ENCODE measurements at regions not wholly inside any gene's neighbourhood (a gene's known extent, or its start where the extent isn't known, plus 50 kb on each side); places are given as distances from the start of the nearest gene placed in this dataset.
A peak's percentile ranks its signal among the peaks of the same experiment; 100 is the strongest.

DNA sequence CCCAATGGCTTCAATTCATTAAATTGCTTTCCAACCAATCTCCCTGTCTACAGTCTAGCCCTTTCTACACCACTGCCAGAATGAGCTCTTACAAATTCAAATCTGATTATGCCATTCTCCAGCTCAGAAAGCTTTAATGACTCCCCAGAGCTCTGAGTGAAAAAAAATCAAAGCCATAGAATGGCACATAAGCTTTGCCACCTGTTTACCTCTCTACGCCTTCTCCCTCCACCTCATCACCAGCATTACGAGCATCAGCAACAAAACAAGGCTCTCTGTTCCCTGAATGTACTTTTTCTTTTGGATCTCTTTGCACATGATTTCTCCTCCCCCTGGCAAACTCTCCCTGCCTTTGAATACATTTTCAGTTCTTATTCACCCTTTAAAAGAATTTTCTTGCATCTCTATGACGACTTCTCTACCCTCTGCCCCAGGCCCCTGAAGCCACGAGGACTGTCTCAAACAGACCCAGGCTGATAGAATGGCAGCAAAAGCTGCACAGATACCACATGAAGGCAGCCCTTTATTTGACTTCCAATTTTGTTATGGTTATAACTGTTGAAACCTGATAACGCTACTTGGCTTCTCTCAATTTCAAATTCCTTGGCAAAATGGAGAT is 516.0 kb downstream of the PCDH7 start:
- Histone ChIP-seq H4K8ac (ENCODE audit: extremely low read depth, insufficient read depth, low read length) (no peak overlapping the region), H3K23ac (ENCODE audit: insufficient read length) (no peak overlapping the region), H2BK12ac (ENCODE audit: low read depth, low read length) (peak overlapping the region; percentile 69; the same call in 1 of the 2 replicates), H3K9me3 (ENCODE audit: insufficient read depth in 2 of 2, low read depth in 1 of 2, low read length in 1 of 2) (peaks cover 0 to 6% of the 10 kb centered on the region in 2 experiments; a peak in 3 of 4 replicates), H3K14ac (ENCODE audit: insufficient read length) (no peak overlapping the region), H3K36me3 (ENCODE audit: control insufficient read depth in 2 of 4, insufficient read depth in 4 of 4, low read length in 3 of 4) (no peaks in the 10 kb centered on the region), H3K4me2 (ENCODE audit: insufficient read depth in 1 of 2, low read depth in 2 of 2, low read length in 2 of 2) (no peak overlapping the region), H2AK5ac (ENCODE audit: low read depth, low read length) (peak overlapping the region; percentile 47; the same call in 1 of the 2 replicates), H3K27me3 (replicated peaks in 1 of 4; ENCODE audit: control insufficient read depth in 3 of 4, extremely low read depth in 1 of 4, insufficient read depth in 3 of 4, low read length in 3 of 4) (no peaks in the 10 kb centered on the region), H4K20me1 (replicated peaks in 1 of 2; ENCODE audit: control insufficient read depth in 1 of 2, insufficient read depth in 2 of 2, low read length in 2 of 2) (no peaks in the 10 kb centered on the region), H2BK5ac (ENCODE audit: low read depth, low read length) (no peak overlapping the region), H4K5ac (ENCODE audit: insufficient read length, low read depth, low read length) (no peak overlapping the region), H2BK15ac (ENCODE audit: low read length) (no peak overlapping the region), H4K91ac (replicated peaks; ENCODE audit: insufficient read length, low read length) (peak overlapping the region; percentile 11), H3K4me3 (ENCODE audit: extremely low read depth in 1 of 4, insufficient read depth in 2 of 4, low read depth in 3 of 4, low read length in 4 of 4) (no peak overlapping the region), H3K27ac (ENCODE audit: low read depth, low read length) (no peak overlapping the region), H3K18ac (ENCODE audit: extremely low read depth, low read length) (0 out of 2 replicates have a peak overlapping the region, but pooled peaks have one; percentile 21), H3K4ac (replicated peaks; ENCODE audit: insufficient read length, low read depth, low read length) (no peak overlapping the region), H3K9ac (replicated peaks in 1 of 4; ENCODE audit: extremely low read depth in 1 of 4, low read depth in 3 of 4, low read length in 3 of 4) (no peak overlapping the region), H3K56ac (replicated peaks; ENCODE audit: insufficient read length, low read depth, low read length) (no peak overlapping the region), H3K4me1 (replicated peaks in 1 of 4; ENCODE audit: control insufficient read depth in 3 of 4, insufficient read depth in 4 of 4, low read length in 3 of 4) (peaks cover 0 to 3% (median under 1%) of the 10 kb centered on the region in 4 experiments; a peak in 4 of 7 replicates), H3K23me2 (ENCODE audit: low read depth, low read length) (no peaks in the 10 kb centered on the region), H3K79me2 (ENCODE audit: control insufficient read depth in 1 of 2, insufficient read depth in 2 of 2, low read length in 2 of 2) (no peaks in the 10 kb centered on the region), H2AFZ (ENCODE audit: low read length) (peak overlapping the region; percentile 4; the same call in 1 of the 2 replicates), H2BK120ac (replicated peaks; ENCODE audit: low read depth, low read length) (no peak overlapping the region), H3K79me1 (ENCODE audit: low read depth, low read length) (no peaks in the 10 kb centered on the region), H2BK20ac (ENCODE audit: low read length) (no peak overlapping the region)
- DNase-seq (ENCODE audit: low read depth in 1 of 2, low spot score in 2 of 2) = no peak
- ChIA-PET CTCF (ENCODE audit: partially characterized antibody) (interaction anchor here (0.6 kb wide), 1 partner anchor 43 kb away, joined by 3 read pairs; no protein-coding TSS in a partner anchor), POLR2A (ENCODE audit: partially characterized antibody) (no interaction called here)
- FAIRE-seq = no peak
- 86% methylated on average over 5 of the region's 5 CpGs; no CpG with 5 or more reads in 1 of the 2 experiments for WGBS, 2 experiments (ENCODE audit: extremely low coverage in 1 of 2, insufficient coverage in 1 of 2, insufficient read length in 1 of 2, insufficient replicate concordance in 2 of 2, low coverage in 1 of 2, low lambda C conversion rate in 2 of 2, missing lambda C conversion rate in 1 of 2)
- no peak for TF ChIP-seq SIX5 (IDR thresholded peaks at IDR 0.05; ENCODE audit: low read depth, low read length)
- no peak for TF ChIP-seq MAFK (IDR thresholded peaks at IDR 0.05; ENCODE audit: low read depth, low read length)
- TF ChIP-seq RNF2 (IDR thresholded peaks at IDR 0.05; ENCODE audit: borderline replicate concordance, low read depth, low read length, missing control alignments, poor library complexity, severe bottlenecking) = no peak
- TF ChIP-seq PHF8 (conservative IDR thresholded peaks at IDR 0.05; ENCODE audit: low read depth, low read length) = no peak
- TF ChIP-seq KDM5A (IDR thresholded peaks at IDR 0.05; ENCODE audit: low read length) = no peak
- no peak for TF ChIP-seq EZH2 (IDR thresholded peaks at IDR 0.05; ENCODE audit: low read depth, low read length, severe bottlenecking)
- no peak for TF ChIP-seq SRF (IDR thresholded peaks at IDR 0.05; ENCODE audit: low read depth, low read length)
- TF ChIP-seq ATF2 (IDR thresholded peaks at IDR 0.05; ENCODE audit: low read length) = no peak
- TF ChIP-seq ASH2L (IDR thresholded peaks at IDR 0.05; ENCODE audit: low read length) = no peak
- no peak for TF ChIP-seq CEBPB (IDR thresholded peaks at IDR 0.05; ENCODE audit: low read depth, low read length)
- no peak for TF ChIP-seq BACH1 (IDR thresholded peaks at IDR 0.05; ENCODE audit: low read length)
- TF ChIP-seq YY1 (IDR thresholded peaks at IDR 0.05; ENCODE audit: low read depth, low read length) = no peak
